Midbrain (tissue), 1 donor: ENCODE measurements at regions not wholly inside any gene's neighbourhood (a gene's known extent, or its start where the extent isn't known, plus 50 kb on each side); places are given as distances from the start of the nearest gene placed in this dataset.
"Not testable (repeated sequence)": the region's sequence is repeated elsewhere in the genome, so short reads cannot be mapped to it uniquely, and the experiment has no call there.

Experiments
- DNase-seq: peaks from one replicate; lab custom pipeline; 2025; lab: John Stamatoyannopoulos, UW

- DNase-seq: no peak
Observed at GRCh38 chr2:16726577-16726976, 60.9 kb upstream of the CYRIA start.

- no peak for DNase-seq
Observed at GRCh38 chr2:16726147-16726546, 60.5 kb upstream of the CYRIA start.

- no peak for DNase-seq
Observed at GRCh38 chr2:16725549-16725948, 59.9 kb upstream of the CYRIA start.

- DNase-seq: no peak
Observed at GRCh38 chr2:16722677-16723076, 57.0 kb upstream of the CYRIA start.

- no peak for DNase-seq
Observed at GRCh38 chr2:16722126-16722525, 56.5 kb upstream of the CYRIA start.

GRCh38 chr2:16721529-16721928, 55.9 kb upstream of the CYRIA start:
- DNase-seq: not testable (repeated sequence)

- not testable (repeated sequence) for DNase-seq
Observed at GRCh38 chr2:16720737-16721136, 55.1 kb upstream of the CYRIA start.

- DNase-seq: no peak
Observed at GRCh38 chr2:16719485-16719808, 53.8 kb upstream of the CYRIA start.

GRCh38 chr2:16718576-16719484, 53.2 kb upstream of the CYRIA start:
- DNase-seq: no peak

GRCh38 chr2:16717477-16717876, 51.8 kb upstream of the CYRIA start:
- no peak for DNase-seq

- no peak for DNase-seq
Observed at GRCh38 chr2:16716944-16717343, 51.3 kb upstream of the CYRIA start.

- no peak for DNase-seq
Observed at GRCh38 chr2:16716024-16716423, 50.4 kb upstream of the CYRIA start.
